Renal cortical epithelial cell (primary cell): ENCODE measurements at regions not wholly inside any gene's neighbourhood (a gene's known extent, or its start where the extent isn't known, plus 50 kb on each side); places are given as distances from the start of the nearest gene placed in this dataset.

ENCODE experiments used
- DNase-seq: peaks from one replicate; pipeline ENCODE4 v3.0.0-alpha.2; 2011; ENCODE audit warnings: low read depth

DNA sequence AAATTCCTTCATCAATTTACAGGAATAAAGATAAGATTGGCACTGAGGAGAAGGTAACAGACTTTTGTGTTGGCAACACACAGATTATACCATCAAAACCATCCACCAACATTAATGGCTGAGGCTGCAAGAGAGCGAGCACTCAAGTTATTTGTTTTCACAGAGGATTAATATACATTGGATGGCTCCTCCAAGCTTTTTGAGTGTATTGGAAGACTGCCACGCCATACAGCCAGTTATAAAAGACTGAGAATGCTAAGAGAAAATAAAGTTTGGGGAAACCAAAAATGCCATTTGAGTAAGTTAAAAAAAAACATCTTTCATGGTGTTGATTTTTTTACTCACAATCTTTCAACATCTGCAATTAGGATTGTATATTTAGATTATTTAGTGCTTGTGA is 973.8 kb upstream of the SLC35B3 start:
- DNase-seq = no peak

DNA sequence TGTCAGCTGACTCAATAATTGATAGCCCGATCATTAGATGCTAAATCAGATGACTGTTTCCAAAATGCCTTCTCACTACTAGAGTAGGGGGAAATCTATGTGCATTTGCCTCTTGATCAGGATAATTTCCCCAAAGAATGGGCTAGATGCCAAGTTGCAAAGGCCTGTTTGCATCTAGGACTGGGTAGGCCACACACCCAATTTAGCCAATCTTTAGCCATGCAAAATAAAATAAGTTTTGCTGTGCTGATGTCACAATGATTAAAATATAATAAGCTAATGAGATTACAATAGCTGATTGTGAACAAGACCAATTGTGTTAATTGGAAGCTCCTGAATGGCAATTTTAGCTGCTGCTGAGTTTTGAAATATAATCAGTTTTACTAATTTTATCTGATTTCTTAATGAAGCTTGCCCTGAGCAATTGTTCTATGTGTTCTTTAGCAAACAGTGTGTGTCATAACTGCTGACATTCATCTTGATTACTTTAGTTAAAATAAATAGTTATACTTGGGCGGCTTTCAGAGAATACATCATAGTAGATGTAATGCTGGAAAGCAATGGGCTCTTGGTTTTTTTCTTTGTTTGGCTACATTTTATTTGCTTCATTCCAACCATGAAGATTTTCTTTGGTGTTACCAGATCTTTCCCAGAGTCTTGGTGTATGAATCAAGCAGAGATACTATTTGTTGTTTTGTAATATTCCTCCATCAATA is 973.2 kb upstream of the SLC35B3 start:
- DNase-seq = peak; percentile 6

DNA sequence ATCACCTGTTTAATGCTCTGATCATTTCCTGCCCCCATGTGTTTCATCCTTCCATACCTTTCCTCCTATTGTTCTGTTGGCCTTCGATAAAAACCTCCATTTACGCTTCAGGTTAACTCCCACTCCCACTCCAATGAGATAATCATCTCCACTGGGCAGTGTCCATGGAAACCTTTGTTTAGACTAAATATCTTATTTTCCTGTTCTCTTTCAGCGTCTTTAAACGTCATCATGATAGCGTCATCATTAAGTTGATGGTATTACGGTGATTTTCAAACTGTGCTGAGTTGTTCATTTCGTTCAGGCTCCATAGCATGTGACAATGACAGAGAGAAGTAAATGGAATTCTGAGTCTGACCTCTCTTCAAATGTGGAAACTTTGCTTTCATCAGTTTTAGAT is 970.5 kb upstream of the SLC35B3 start:
- DNase-seq = peak; percentile 5

DNA sequence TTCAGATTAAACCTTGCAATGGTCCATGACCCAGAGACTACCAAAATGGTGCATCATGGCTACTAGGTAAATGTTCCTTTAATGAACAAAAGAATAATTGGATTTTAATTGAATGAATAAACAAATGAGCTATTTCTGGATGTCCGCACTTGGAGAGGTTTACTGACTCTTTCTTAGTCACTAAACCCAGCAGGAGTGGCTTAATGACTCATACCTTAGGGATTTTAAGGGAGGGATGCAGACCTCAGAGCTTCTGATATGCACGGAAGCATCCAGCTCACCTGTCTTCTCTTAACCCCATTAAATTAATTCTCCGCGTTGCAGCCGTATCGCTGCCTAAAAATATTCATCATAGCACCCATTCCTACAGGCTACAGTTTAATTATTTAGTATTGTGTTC is 970.0 kb upstream of the SLC35B3 start:
- DNase-seq = peak; percentile 85

DNA sequence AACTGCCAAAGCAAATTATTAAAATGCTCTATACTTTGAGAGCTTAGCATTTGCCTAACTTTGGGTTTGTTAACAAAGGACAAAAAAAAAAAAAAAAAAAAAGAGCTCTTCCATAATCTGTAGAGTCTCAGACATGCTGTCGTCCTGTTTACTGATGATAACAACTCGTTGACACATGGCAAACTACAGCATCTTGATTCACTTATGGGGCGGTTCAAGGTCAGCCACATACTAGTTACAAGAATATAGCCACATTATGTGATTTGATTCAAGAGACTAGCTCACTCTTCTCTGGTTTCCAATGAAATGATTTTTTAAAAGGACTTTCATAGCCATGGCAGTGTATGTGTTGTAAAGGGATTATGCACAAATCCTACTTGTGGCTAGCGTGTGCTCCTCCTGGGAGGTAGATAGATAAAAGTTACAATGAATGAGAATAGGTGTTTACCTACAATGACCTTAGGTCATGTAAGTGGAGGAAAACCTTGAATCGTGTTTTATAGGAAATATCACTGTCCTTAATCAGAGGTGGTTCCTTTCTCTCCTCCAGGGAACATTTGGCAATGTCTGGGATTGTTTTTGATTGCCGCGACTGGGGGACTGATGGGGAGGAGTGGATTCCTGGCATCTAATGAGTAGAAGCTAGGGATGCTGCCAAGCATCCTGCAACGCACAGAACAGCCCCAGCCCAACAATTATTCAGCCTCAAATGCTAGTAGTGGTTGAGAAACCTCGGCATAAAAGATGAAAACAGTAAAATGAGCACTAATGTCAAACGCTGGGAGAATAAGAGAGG is 969.2 kb upstream of the SLC35B3 start:
- no peak for DNase-seq

DNA sequence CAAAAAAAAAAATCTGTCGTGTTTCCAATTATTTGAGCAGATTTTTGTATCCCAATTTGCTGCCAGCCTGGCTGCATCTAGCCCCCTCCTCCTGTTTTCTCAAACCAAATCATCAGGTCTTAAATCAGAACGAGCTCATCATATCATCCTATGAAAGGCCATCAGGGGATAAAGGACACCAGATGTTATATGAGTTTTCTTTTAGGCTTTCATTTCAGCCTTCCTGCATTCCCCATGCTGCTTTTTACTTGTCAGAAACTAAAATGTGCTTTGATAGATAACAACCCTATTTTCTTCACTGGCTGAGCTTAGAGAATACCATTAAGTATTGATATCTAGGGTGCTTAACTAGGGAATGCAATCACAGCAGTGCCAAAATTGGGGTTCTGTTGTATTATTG is 968.4 kb upstream of the SLC35B3 start:
- no peak for DNase-seq

DNA sequence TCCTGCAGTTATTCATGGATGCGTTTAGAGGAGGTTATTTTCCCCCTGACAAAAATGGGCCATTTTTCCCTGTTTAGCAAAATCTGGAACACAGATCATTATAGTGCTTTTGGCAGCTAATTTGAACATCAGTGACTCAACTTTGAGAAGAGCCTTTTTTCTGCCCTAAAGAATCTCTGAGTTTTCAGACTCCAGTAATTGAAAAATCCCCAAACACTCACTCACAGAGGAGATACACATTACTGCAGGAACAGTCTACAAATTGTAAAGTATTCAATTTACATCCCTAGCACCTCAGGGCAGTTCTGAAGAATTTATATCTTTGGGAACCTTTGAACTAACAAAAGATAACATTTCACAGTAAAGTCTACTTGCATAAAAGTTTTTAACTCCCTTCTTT is 966.6 kb upstream of the SLC35B3 start:
- no peak for DNase-seq

DNA sequence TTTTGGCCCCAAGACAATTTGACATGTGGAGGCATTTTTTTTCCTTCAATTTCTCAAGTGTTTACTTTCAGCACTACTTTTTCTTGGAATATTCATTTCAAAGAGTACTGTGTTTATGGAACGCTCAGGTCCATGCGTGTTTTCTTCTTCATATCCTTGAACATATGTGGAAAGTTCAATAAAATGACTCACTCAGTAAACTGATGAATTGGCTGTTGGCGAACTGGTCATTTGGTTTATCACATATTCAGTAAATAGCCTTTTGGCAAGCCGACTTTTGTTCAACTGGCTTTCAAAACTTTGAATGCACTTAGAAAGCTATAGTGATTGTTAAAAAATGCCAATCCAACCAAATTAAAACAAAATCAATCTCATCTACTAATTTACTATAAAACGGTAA is 964.6 kb upstream of the SLC35B3 start:
- no peak for DNase-seq

DNA sequence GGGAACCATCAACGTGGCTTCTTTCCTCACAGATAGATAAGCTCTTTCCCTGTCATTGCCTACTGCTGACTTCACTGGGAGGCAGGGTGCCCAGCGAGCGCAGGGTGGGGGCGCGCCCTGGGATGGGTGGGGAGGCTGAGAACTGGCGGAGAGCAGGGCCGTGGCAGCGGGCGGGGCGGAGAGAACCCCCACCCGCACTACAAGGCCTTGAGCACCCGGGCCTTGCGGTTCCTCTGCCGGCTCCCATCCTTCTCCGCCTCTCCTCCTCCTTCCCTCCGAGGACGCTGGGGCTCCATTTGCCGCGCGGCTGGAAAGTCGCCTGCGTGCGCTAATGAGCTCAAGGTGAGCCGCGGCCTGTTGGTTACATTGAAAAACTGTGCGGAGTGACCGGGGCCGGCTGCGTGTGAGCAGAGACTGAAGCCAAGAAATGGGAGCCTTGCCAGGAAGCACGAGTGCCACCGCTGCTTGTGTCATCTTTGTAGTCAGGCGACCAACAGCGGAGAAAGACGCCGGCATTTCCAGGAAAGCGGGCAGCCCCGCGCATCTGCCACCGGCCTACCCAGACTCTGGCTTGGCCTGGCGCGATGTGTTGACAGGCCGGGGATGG is 963.5 kb upstream of the SLC35B3 start:
- no peak for DNase-seq

DNA sequence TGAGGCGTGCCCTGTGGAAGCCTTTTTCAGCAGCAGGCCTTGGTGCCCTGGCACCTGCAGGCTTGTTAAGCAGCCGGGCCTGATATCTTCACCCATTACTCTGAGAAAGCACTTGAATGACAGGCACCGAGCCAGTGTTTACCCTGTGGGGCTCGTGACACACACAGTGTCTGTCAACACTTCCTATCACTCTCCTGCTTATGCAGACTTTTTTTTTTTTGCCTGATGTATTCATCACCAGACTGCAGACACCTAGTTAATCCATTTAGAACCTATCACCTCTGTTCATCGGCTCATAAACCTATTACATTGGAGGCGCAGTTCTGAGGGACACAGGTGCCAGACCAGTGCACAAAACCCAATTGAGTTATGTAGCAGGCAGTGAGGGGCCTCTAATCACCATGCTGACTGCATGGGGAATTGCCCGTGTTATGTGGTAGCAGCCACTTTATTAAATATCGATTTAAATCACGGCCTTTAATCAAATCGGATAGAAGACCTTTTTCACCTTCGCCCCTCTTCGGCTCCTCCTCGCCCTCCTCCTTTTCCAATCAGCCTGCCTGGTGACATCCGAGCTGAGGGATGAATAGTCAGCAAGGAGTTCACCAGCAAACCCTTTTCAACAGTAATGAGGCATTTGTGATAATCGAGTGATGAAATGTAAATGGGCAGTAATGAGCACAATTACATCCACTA is 962.9 kb upstream of the SLC35B3 start:
- no peak for DNase-seq

DNA sequence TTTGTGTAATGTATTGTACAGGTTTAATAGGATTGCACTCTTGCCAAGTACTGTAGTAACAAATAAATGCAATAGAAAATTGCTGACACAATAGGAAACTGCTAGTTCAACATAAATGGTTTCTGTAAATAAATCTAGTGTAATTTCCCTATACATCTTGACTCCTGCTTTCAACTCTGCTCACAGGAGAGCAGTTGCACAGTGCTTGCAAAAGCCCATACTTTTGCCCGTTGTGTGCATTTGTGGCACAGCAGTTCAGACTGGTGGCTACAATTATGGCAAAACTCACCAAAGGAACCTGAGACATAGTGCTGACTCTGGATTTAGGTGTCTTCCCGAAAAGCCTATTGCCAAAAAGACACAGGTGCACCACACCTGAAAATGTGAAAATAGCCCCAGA is 953.3 kb upstream of the SLC35B3 start:
- no peak for DNase-seq

DNA sequence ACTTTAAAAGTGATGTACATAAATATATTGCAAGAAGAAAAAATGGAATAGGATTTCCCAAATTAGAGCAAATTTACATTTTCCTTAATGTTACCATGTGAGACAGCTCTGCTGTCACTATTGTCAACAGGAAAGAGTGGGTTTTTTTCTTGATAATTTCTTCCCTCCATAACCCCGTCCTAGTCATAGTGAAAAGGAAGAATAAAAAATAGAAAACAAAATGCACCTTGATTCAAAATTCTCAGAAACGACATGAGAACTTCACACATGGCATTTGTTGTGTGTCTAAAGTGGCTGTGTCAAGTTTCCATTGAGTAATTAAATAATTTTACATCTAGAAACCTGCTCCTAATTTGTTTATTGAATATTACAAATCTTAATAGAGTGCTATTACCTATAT is 945.2 kb upstream of the SLC35B3 start:
- no peak for DNase-seq

DNA sequence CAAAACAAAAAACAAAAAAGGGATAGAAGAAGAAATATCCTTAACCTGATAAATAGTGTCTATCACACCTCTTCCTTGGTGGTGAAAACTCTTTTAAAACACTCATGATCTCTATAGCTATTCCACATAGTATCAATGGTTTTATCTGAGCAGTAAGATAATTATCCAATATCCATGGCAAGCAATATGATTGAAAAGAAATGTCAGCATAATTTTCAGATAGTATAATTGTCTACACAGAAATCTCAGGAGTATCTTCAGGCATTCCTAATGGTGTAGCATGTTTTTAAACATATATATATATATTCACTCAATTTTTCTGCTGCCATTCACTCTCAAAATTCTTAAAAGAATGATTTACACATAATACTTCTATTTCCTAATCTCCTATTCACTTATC is 938.0 kb upstream of the SLC35B3 start:
- no peak for DNase-seq

DNA sequence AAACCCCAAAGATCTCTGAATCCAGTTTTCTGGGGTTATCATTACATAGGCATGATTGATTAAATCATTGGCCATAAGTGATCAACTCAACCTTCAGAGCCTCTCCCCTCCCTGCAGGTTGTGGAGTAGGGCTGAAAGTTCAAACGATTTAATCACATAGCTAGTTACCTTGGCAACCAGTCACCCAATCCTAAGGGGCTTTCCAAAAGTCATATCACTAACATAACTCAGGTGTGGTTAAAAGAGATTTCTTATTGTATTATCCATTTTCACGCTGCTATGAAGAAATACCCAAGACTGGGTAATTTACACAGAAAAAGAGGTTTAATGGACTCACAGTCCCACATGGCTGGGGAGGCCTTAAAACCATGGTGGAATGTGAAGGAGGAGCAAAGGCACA is 935.1 kb upstream of the SLC35B3 start:
- DNase-seq = no peak

DNA sequence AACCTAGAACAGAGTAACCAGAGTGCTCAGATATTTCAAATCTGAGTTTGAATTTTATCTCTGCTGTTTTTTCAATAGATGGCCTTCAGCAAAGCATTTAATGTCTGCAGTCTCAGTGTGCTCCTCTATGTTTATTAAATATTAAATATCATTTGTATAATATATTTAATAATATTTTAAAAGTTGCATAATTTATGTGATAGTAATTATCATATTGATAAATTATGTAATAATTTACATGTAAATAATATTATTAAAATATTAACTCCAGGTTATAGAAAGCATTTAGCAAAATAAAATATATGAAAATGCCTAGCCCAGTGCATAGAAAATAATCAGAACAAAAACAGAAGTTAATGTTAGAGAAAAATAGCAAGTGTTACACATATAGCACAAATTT is 930.0 kb upstream of the SLC35B3 start:
- DNase-seq = no peak

DNA sequence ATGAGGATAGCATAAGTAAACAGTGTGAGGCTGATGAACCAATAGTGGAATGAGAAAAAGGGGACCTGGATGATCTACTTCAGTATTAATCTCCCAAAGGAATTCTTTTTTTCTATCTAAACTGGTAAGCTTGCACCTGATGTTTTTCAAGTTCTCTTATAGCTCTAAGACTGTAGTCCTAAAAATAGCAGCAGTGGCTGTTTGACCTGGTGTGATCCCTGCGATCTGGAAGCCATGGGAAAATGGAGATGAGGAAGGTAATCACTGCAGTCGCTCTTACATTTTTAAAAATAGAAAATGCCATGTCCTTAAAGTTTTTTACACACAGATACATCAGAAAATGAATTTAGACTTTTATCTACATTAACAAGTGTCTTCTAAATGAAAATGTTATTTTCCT is 926.4 kb upstream of the SLC35B3 start:
- no peak for DNase-seq

DNA sequence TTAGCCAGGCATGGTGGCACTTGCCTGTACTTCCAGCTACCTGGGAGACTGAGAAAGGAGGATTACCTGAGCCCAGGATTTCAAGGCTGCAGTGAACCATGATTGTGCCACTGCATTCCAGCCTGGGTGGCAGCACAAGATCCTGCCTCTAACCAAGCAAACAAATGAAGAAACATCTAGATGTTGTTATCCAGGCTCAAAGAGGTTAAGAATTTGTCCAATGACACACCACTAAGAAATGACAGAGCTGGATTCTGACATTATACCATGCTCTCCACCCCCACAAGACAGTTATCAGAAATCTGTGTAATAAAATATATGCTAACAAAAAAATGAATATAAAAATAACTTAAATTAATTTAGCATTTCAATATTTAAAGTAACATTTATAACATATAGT is 925.5 kb upstream of the SLC35B3 start:
- peak; percentile 40 for DNase-seq

DNA sequence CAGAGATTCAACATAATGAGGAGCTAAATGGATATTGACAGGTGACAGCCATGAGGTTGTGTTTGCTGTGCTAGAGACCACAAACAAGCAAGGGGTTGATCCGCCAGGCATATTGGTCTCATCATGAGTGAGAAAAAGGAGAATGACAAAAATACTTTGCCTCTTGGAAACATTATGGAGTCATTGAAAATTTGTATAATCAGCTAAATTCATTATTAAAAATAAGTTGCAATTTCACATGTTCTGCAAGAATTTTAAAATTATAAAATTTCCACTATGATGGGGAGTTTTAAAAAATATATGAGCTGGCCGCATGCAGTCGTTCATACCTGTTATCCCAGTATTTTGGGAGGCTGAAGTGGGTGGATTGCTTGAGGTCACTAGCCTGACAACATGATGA is 912.3 kb upstream of the SLC35B3 start:
- no peak for DNase-seq

DNA sequence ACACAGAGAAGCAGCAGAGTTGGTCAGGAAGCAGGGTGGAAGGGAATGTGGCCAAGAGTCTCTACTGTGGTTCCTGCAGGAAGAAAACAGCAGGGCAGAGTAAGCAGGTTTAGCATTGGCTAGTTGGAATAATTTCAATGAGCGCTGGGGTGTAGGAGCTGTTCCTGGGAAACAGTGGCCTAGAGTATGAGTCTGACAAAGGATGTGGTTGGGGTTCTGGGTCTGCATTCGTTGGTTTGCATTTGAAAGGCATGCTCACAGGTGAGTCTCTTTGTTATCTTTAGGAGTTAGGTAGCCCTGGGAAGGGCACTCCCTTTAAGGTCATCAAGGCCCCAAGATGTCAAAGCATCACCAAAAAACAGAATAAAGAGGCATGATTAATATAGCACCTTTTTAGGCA is 911.6 kb upstream of the SLC35B3 start:
- no peak for DNase-seq

DNA sequence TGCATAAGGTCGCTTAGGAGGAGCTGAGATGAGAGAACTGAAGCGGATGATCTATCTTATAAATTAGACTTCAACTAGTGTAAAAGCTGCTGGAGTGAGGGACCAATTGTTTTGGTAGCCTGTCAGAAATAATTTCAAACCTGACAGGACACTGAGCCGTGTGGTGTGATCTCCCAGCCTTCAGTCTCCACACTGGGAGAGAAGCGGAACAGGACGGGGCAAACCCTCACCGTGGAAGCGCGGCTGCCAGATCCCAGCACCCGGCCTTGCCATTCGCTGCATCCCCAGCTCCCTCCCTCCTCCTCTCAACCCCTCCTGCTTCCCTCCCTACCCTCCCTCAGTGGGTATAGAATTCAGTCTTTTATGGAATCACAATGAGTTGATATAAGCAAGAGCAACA is 900.1 kb upstream of the SLC35B3 start:
- DNase-seq = no peak

DNA sequence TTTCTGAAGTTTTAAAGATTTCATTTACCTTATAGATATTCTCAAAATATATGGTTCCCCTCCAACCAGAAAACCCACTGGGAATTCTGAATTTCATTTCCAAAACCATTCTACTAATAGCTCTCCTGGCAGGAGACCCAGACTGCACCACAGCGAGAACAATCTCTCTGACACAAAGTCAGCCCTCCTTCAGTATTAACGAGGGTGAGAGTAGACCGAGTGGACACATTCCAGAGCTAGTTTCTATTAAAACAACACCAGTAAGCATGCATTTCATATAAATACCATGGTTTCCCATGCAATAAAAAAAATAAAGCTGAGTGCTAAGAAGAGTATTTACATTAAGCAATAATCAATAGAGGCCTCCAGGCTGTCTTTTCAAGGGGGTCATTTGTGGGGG is 899.6 kb upstream of the SLC35B3 start:
- DNase-seq = no peak

DNA sequence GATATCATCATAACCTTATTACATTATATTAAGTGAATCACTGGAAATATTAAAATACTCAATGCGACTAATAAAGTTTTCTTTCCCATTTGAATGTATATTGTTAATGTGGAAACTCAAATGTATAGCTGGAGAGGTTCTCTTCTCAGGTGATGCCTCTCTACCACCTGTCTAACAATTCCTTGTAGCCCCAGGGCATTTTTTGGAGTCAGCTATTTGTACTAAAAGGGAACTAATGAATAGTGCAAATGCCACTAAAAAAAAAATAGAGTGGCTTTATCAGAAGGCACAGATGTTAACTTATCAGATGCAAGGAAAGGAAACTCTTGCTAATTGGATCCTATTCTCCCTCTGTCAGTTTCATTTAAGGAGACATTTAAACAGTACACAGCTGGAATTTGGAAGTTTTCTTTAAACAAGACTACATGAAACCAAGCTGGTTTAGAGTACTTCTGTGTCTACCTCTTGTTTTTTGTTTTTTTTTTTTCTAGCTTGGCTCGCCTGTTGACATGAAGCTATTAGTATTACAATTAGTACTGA is 897.0 kb upstream of the SLC35B3 start:
- DNase-seq = no peak
